ENCODE measurements at regions not wholly inside any gene's neighbourhood (a gene's known extent, or its start where the extent isn't known, plus 50 kb on each side); places are given as distances from the start of the nearest gene placed in this dataset.

- TF ChIP-seq CTCF (IDR thresholded peaks at IDR 0.05) (no peak), POLR2A (IDR thresholded peaks at IDR 0.05) (no peak)
Observed at GRCh38 chr14:100405760-100406455, 82.8 kb downstream of the SLC25A47 start.
